Body of pancreas (tissue), 4 donors: ENCODE measurements at regions not wholly inside any gene's neighbourhood (a gene's known extent, or its start where the extent isn't known, plus 50 kb on each side); places are given as distances from the start of the nearest gene placed in this dataset.

ENCODE experiments used
- ATAC-seq: fragments of 150-250 bp; one replicate; pipeline ENCODE4 v1.9.1; 2016
- DNase-seq, 4 donors: peaks; one replicate each; pipeline ENCODE4 v3.0.0-alpha.2; 2019
- H3K27ac ChIP-seq, 4 donors: fragments of 200-600 bp; sonication (generic); 1 replicate in 3 of 4; 2 replicates in 1 of 4; pipeline versions ENCODE4 v1.5.1 to v1.6.1; 2016 to 2019; ENCODE audit warnings: mild to moderate bottlenecking in 1 of 4, mixed read lengths in 1 of 4, moderate library complexity in 1 of 4
- H3K27me3 ChIP-seq, 2 donors: fragments of 200-600 bp; sonication (generic); one replicate each; pipeline ENCODE4 v1.6.0; 2016; ENCODE audit warnings: mild to moderate bottlenecking in 1 of 2
- H3K36me3 ChIP-seq, 2 donors: fragments of 200-600 bp; sonication (generic); replicated peaks in 1 of 2; 2 replicates each; pipeline ENCODE4 v1.5.1; 2016; ENCODE audit warnings: low read depth in 2 of 2; ENCODE audit not compliant: insufficient read depth in 1 of 2
- H3K4me1 ChIP-seq: fragments of 200-600 bp; sonication (generic); one replicate; pipeline ENCODE4 v1.6.0; 2016
- H3K4me3 ChIP-seq, 2 donors: fragments of 200-600 bp; sonication (generic); 1 replicate in 1 of 2; 2 replicates in 1 of 2; pipeline ENCODE4 v1.5.1; 2016 to 2019
- H3K9me3 ChIP-seq, 3 donors: fragments of 200-600 bp; sonication (generic); 1 replicate in 2 of 3; 2 replicates in 1 of 3; pipeline ENCODE4 v1.5.1; 2016
- POLR2A ChIP-seq, 3 donors: fragments of 450-650 bp; IDR thresholded peaks; one replicate each; pipeline ENCODE4 v1.6.1; 2016; ENCODE audit warnings: antibody characterized with exemption in 3 of 3, mild to moderate bottlenecking in 2 of 3
- WGBS, 2 donors: methylation state at CpG; one replicate each; pipeline ENCODE4 v1.1.5; 2017; 5-methylcytosine and 5-hydroxymethylcytosine counted together
- intact Hi-C: fragments of 100-400 bp; cut with DNase I; formaldehyde crosslinking; loops from one replicate; pipeline ENCODE4 v1.15.1; 2023
- TF ChIP-seq, protein P1 (sequence below), 7 experiments: fragments of 450-650 bp in 4 of 7; fragments of 200-600 bp in 3 of 7; sonication (generic) in 3 of 7; IDR thresholded peaks; one replicate each; pipeline ENCODE4 v1.5.1; 2016 to 2019; ENCODE audit warnings: antibody characterized with exemption in 7 of 7

DNA sequence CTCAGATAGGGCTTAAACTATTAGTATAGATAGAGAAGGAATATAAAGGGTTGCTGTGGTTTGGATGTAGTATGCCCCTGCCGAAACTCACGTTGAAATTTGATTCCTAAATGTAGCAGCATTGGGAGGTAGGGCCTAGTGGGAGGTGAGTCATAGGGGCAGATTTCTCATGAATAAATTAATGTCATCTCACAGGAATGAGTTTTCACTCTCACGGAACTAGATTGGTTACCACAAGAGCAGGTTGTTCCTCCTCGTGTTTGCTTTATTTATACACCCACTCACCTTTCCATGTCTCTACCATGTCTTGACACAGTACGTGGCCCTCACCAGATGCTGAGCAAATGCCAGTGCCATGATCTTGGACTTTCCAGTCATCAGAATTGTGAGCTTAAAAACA lies 218.2 kb downstream of the RBM43 start:
- Histone ChIP-seq H3K4me1 (no peaks in the 10 kb centered on the region), H3K27ac (no peak overlapping the region), H3K27me3 (no peaks in the 10 kb centered on the region), H3K4me3 (no peak overlapping the region), H3K9me3 (no peaks in the 10 kb centered on the region), H3K36me3 (no peaks in the 10 kb centered on the region)
- DNase-seq (no peak), ATAC-seq (no peak)
- intact Hi-C loops, result no loop called here
- 49 to 53% methylated on average over 5 of the region's 5 CpGs for WGBS, 2 donors
- TF ChIP-seq POLR2A (IDR thresholded peaks at IDR 0.05), result no peak
- TF ChIP-seq, protein P1, sequence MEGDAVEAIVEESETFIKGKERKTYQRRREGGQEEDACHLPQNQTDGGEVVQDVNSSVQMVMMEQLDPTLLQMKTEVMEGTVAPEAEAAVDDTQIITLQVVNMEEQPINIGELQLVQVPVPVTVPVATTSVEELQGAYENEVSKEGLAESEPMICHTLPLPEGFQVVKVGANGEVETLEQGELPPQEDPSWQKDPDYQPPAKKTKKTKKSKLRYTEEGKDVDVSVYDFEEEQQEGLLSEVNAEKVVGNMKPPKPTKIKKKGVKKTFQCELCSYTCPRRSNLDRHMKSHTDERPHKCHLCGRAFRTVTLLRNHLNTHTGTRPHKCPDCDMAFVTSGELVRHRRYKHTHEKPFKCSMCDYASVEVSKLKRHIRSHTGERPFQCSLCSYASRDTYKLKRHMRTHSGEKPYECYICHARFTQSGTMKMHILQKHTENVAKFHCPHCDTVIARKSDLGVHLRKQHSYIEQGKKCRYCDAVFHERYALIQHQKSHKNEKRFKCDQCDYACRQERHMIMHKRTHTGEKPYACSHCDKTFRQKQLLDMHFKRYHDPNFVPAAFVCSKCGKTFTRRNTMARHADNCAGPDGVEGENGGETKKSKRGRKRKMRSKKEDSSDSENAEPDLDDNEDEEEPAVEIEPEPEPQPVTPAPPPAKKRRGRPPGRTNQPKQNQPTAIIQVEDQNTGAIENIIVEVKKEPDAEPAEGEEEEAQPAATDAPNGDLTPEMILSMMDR (IDR thresholded peaks at IDR 0.05), result no peak

DNA sequence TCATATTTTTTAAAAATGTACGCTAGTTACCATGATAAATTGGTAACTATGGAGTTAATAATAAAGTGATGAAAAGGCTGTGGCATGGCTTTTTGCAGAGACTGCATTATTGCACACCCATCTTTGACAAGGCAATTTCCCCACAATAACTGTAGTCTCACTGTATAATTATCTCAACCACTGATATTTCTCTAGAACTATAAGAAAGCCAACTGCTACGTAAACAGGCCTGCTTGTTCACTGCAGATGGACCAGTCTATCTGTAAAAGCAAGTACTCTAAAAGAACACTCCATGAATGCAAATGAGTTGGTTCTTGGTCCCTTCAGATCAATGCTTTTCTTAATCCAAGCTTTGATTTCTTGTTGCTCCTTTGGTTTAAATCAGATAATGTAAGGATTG lies 218.7 kb downstream of the RBM43 start:
- H3K27ac ChIP-seq, result no peak overlapping the region
- no peaks in the 10 kb centered on the region for H3K27me3 ChIP-seq
- ATAC-seq, result no peak
- 75 to 77% methylated on average over 2 of the region's 2 CpGs for WGBS, 2 donors
- no peak overlapping the region for H3K4me3 ChIP-seq
- no peak for DNase-seq
- H3K36me3 ChIP-seq, result no peaks in the 10 kb centered on the region
- no peaks in the 10 kb centered on the region for H3K4me1 ChIP-seq
- TF ChIP-seq, protein P1 (IDR thresholded peaks at IDR 0.05), result no peak
- no peak for TF ChIP-seq POLR2A (IDR thresholded peaks at IDR 0.05)
- intact Hi-C loops, result no loop called here
- H3K9me3 ChIP-seq, result no peaks in the 10 kb centered on the region

DNA sequence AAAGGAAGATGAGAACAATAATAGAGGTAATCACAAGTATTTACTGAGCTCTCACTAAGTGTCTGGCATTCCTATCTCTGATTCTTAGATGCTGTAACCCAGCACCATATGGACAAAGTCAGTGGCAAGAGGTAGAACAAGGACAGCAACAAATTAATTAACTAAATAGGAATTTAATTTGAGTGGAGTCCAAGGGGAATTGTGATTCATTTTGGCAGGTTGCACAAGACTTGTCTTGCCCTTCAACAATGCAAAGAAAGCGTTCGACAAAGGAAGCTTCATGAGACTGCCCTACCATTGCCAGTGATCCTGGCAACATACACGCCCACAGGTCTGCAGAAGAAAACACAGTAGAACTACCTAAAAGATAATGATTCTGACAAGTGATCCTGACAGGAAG lies 221.6 kb downstream of the RBM43 start:
- ATAC-seq, result no peak
- TF ChIP-seq, protein P1 (IDR thresholded peaks at IDR 0.05), result no peak
- no peak for TF ChIP-seq POLR2A (IDR thresholded peaks at IDR 0.05)
- no peak for DNase-seq
- H3K9me3 ChIP-seq, result no peaks in the 10 kb centered on the region
- H3K27me3 ChIP-seq, result no peaks in the 10 kb centered on the region
- 59 to 61% methylated on average over 3 of the region's 3 CpGs for WGBS, 2 donors
- no peaks in the 10 kb centered on the region for H3K36me3 ChIP-seq
- H3K4me3 ChIP-seq, result no peak overlapping the region
- H3K4me1 ChIP-seq, result no peaks in the 10 kb centered on the region
- intact Hi-C loops, result no loop called here
- no peak overlapping the region for H3K27ac ChIP-seq

DNA sequence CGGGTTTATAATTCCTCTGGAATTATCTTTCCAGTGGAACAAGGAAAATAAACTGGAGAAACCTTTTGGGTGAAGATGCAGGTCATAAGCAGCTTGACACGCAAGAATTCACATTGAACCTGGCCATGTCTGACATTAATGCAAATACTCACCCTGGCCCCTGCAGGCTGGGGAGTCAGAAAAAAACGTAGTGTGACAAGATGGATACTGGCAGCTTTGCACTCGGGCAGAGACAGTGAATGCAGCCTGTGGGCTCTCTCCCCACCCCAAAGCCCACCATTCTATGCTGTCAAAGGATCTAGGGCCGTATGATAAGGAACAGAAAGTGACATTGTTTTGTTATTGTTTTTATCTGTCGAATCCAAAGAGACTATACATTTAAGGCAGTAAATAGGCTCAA lies 223.1 kb downstream of the RBM43 start:
- 49 to 61% methylated on average over 6 of the region's 6 CpGs for WGBS, 2 donors
- DNase-seq (no peak), ATAC-seq (no peak)
- H3K27me3 ChIP-seq, result no peaks in the 10 kb centered on the region
- no peak for TF ChIP-seq POLR2A (IDR thresholded peaks at IDR 0.05)
- TF ChIP-seq, protein P1 (IDR thresholded peaks at IDR 0.05), result no peak
- intact Hi-C loops, result no loop called here
- H3K9me3 ChIP-seq, result no peaks in the 10 kb centered on the region
- no peaks in the 10 kb centered on the region for H3K4me1 ChIP-seq
- no peak overlapping the region for H3K27ac ChIP-seq
- H3K4me3 ChIP-seq, result no peak overlapping the region
- no peaks in the 10 kb centered on the region for H3K36me3 ChIP-seq

DNA sequence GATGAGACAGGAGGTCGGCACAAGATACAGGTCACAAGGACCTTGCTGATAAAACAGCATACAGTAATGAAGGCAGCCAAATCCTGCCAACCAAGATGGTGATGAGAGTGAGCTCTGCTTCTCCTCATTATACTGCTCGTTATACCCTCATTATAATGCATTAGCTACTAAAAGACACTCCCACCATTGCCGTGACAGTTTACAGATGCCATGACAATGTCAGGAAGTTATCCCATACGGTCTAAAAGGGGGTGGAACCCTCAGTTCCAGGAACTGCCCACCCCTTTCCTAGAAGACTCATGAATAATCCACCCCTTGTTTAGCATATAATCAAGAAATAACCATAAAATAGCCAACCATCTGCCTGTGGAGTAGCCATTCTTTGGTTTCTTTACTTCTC lies 224.2 kb downstream of the RBM43 start:
- no peak for TF ChIP-seq POLR2A (IDR thresholded peaks at IDR 0.05)
- TF ChIP-seq, protein P1 (IDR thresholded peaks at IDR 0.05), result no peak
- H3K27me3 ChIP-seq, result no peaks in the 10 kb centered on the region
- WGBS, 2 donors, result 50 to 71% methylated on average over 4 of the region's 4 CpGs
- no peaks in the 10 kb centered on the region for H3K9me3 ChIP-seq
- no peaks in the 10 kb centered on the region for H3K4me1 ChIP-seq
- intact Hi-C loops, result no loop called here
- no peak overlapping the region for H3K4me3 ChIP-seq
- H3K27ac ChIP-seq, result no peak overlapping the region
- DNase-seq, result no peak
- no peak for ATAC-seq
- H3K36me3 ChIP-seq, result no peaks in the 10 kb centered on the region
